PC-3 (cell line): ENCODE measurements at regions not wholly inside any gene's neighbourhood (a gene's known extent, or its start where the extent isn't known, plus 50 kb on each side); places are given as distances from the start of the nearest gene placed in this dataset.

Source experiments
- ATAC-seq: fragments of 200-7000 bp; cut with Tn5 transposase; 2 replicates; pipeline ENCODE4 v1.9.1; 2020; ENCODE audit warnings: mild to moderate bottlenecking, moderate library complexity
- BruUV-seq: library from RNA; stranded (reverse); fragments of 400-500 nt; replicated peaks from 2 replicates; lab custom pipeline; 2021; lab: Mats Ljungman, UMichigan
- CTCF ChIA-PET: fragments of 300-600 bp; sonication (Branson Sonifier 250); formaldehyde crosslinking; loops from one replicate; lab custom pipeline; 2022; ENCODE audit warnings: antibody characterized with exemption; lab: Charles Lee
- POLR2A ChIA-PET: fragments of 300-600 bp; sonication (Branson Sonifier 250); formaldehyde crosslinking; loops from one replicate; lab custom pipeline; 2022; ENCODE audit warnings: antibody characterized with exemption; ENCODE audit not compliant: unreplicated experiment; lab: Charles Lee
- DNase-seq: peaks from one replicate; pipeline ENCODE4 v3.0.0-alpha.2; 2015
- H2AFZ ChIP-seq: fragments of 300-600 bp; sonication (generic); 2 replicates; pipeline ENCODE4 v1.6.0; 2016; ENCODE audit warnings: antibody characterized with exemption, low read length
- H3F3A ChIP-seq: fragments of 300-600 bp; sonication (generic); one replicate; pipeline ENCODE4 v1.6.0; 2017; ENCODE audit warnings: antibody characterized with exemption, low read length, control low read depth, mild to moderate bottlenecking; ENCODE audit not compliant: unreplicated experiment
- H3K27ac ChIP-seq: fragments of 300-600 bp; sonication (generic); 2 replicates; pipeline ENCODE4 v1.5.1; 2016; ENCODE audit warnings: mild to moderate bottlenecking, low read length
- H3K27me3 ChIP-seq: fragments of 300-600 bp; sonication (generic); 2 replicates; pipeline ENCODE4 v1.6.1; 2016; ENCODE audit warnings: low read length, mixed read lengths
- H3K36me3 ChIP-seq: fragments of 300-600 bp; sonication (generic); 2 replicates; pipeline ENCODE4 v1.6.1; 2016; ENCODE audit warnings: low read depth, mixed run types, low read length, mixed read lengths
- H3K4me1 ChIP-seq: fragments of 300-600 bp; sonication (generic); 2 replicates; pipeline ENCODE4 v1.5.1; 2016; ENCODE audit warnings: low read length; ENCODE audit not compliant: insufficient read depth
- H3K4me2 ChIP-seq: fragments of 300-600 bp; sonication (generic); 2 replicates; pipeline ENCODE4 v1.6.0; 2016; ENCODE audit warnings: low read length
- H3K4me3 ChIP-seq: fragments of 300-600 bp; sonication (generic); 2 replicates; pipeline ENCODE4 v1.5.1; 2016; ENCODE audit warnings: mild to moderate bottlenecking, low read length, mixed read lengths
- H3K79me2 ChIP-seq: fragments of 300-600 bp; sonication (generic); 2 replicates; pipeline ENCODE4 v1.6.1; 2017; ENCODE audit warnings: low read length, mixed read lengths
- H3K9ac ChIP-seq: fragments of 300-600 bp; sonication (generic); 2 replicates; pipeline ENCODE4 v1.6.0; 2016; ENCODE audit warnings: mild to moderate bottlenecking, low read length
- H3K9me2 ChIP-seq: fragments of 300-600 bp; sonication (generic); replicated peaks from 2 replicates; pipeline ENCODE4 v1.6.1; 2016; ENCODE audit warnings: mixed run types, low read length, mixed read lengths
- H3K9me3 ChIP-seq: fragments of 300-600 bp; sonication (generic); 2 replicates; pipeline ENCODE4 v1.6.1; 2016; ENCODE audit warnings: low read length, mixed read lengths
- H4K20me1 ChIP-seq: fragments of 300-600 bp; sonication (generic); 2 replicates; pipeline ENCODE4 v1.6.1; 2016; ENCODE audit warnings: low read length, mixed read lengths
- CTCF ChIP-seq: fragments of 300-600 bp; sonication (generic); conservative IDR thresholded peaks from 2 replicates; pipeline ENCODE4 v1.5.1; 2017; ENCODE audit warnings: antibody characterized with exemption, low read depth, mild to moderate bottlenecking, low read length
- EZH2 ChIP-seq: fragments of 300-600 bp; sonication (generic); IDR thresholded peaks from one replicate; pipeline ENCODE4 v1.6.1; 2017; ENCODE audit warnings: antibody characterized with exemption, mild to moderate bottlenecking, low read length; ENCODE audit not compliant: unreplicated experiment
- EZH2phosphoT487 ChIP-seq: fragments of 300-600 bp; sonication (generic); IDR thresholded peaks from 2 replicates; pipeline ENCODE4 v1.6.1; 2018; ENCODE audit warnings: mild to moderate bottlenecking, antibody characterized with exemption, low read length, borderline replicate concordance
- intact Hi-C: fragments of 100-400 bp; cut with micrococcal nuclease; formaldehyde crosslinking; loops from 2 replicates; pipeline ENCODE4 v1.9.0; 2023

DNA sequence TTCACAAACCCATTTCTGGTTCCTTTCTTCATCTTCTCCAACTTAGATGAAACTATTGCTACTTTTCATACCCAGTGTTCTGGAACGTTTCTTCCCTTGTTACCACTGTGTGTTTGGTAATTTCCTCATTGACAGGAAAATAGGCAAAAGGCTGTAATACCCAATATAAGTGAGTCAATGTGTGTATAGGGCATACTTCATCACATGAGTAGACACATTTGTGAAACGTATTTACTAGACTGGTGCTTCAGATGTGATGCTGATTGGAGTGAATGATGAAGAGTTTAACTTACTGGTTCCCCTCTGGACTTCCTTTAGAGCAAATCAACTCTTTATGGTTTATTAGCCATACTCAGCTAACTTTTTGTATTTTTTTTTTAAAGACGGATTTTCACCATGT is 195.1 kb upstream of the ATP6AP2 start:
- Histone ChIP-seq H3K4me2 (no peak overlapping the region), H3K36me3 (no peaks in the 10 kb centered on the region)
- TF ChIP-seq CTCF: no peak

GRCh38 chrX:40385256-40385655 is 195.5 kb upstream of the ATP6AP2 start:
- H3K9ac ChIP-seq: no peak overlapping the region
- no peaks in the 10 kb centered on the region for H3K79me2 ChIP-seq
- ATAC-seq: no peak
- no peak overlapping the region for H3K27ac ChIP-seq
- H3K4me2 ChIP-seq: no peak overlapping the region
- intact Hi-C loops: no loop called here
- H4K20me1 ChIP-seq: no peaks in the 10 kb centered on the region
- BruUV-seq: no TSS peak
- H3K27me3 ChIP-seq: no peaks in the 10 kb centered on the region
- no peak overlapping the region for H2AFZ ChIP-seq
- H3K9me3 ChIP-seq: no peaks in the 10 kb centered on the region
- CTCF ChIA-PET: no interaction called here
- H3K4me1 ChIP-seq: 0 out of 2 replicates have a peak, but pooled peaks cover 5% of the 10 kb centered on the region
- H3K36me3 ChIP-seq: no peaks in the 10 kb centered on the region
- H3K9me2 ChIP-seq: no peaks in the 10 kb centered on the region
- H3K4me3 ChIP-seq: no peak overlapping the region
- no peak for TF ChIP-seq CTCF
- no peak for TF ChIP-seq EZH2phosphoT487
- TF ChIP-seq EZH2: no peak
- H3F3A ChIP-seq: no peaks in the 10 kb centered on the region
- POLR2A ChIA-PET: no interaction called here
- DNase-seq: no peak

More for the DNA sequence above, 195.1 kb upstream of the ATP6AP2 start:
- Histone ChIP-seq H3K4me3 (no peak overlapping the region), H3K27me3 (no peaks in the 10 kb centered on the region), H3K9me2 (no peaks in the 10 kb centered on the region), H2AFZ (no peak overlapping the region), H3K27ac (no peak overlapping the region), H3K79me2 (no peaks in the 10 kb centered on the region), H3K4me1 (0 out of 2 replicates have a peak, but pooled peaks cover 5% of the 10 kb centered on the region), H3K9me3 (no peaks in the 10 kb centered on the region), H3F3A (no peaks in the 10 kb centered on the region), H3K9ac (no peak overlapping the region), H4K20me1 (no peaks in the 10 kb centered on the region)
- DNase-seq (peak; percentile 34), ATAC-seq (no peak)
- CTCF ChIA-PET: no interaction called here
- no TSS peak for BruUV-seq
- POLR2A ChIA-PET: no interaction called here
- intact Hi-C loops: no loop called here

DNA sequence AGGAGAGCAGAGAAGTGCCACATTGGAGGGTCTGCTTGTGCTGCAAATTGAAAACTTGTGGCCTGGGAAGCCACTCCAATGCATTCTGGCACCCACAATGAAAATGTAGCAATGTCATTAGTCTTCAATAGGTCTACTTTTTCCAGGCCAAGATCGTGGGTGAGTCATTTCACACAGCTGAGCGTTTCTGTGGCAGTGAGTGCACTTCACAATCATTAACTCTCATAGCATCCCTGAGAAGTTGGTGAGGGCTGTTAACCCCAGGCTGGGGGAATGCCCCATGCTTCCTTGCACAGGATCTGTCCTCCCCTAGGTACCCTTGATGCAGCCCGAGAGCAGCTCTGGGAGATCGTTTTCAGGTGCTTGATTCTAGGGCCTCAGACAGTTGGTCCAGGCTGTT is 196.8 kb upstream of the ATP6AP2 start:
- ChIA-PET CTCF (no interaction called here), POLR2A (no interaction called here)
- Histone ChIP-seq H3K9ac (no peak overlapping the region), H3K4me1 (0 out of 2 replicates have a peak, but pooled peaks cover 5% of the 10 kb centered on the region), H3K36me3 (no peaks in the 10 kb centered on the region), H3K4me3 (no peak overlapping the region), H3K9me2 (no peaks in the 10 kb centered on the region), H4K20me1 (no peaks in the 10 kb centered on the region), H3K9me3 (no peaks in the 10 kb centered on the region), H2AFZ (no peak overlapping the region), H3K4me2 (no peak overlapping the region), H3K27ac (no peak overlapping the region), H3K79me2 (no peaks in the 10 kb centered on the region), H3F3A (no peaks in the 10 kb centered on the region), H3K27me3 (peaks cover 2% of the 10 kb centered on the region; the same call in 1 of the 2 replicates)
- no peak for DNase-seq
- no TSS peak for BruUV-seq
- intact Hi-C loops: no loop called here
- TF ChIP-seq EZH2 (no peak), EZH2phosphoT487 (no peak), CTCF (no peak)
- ATAC-seq: no peak
